Stimulated activated CD4-positive, alpha-beta T cell treated with anti-CD3 and anti-CD28 coated beads, Interleukin-4, amount 100 ng/mL, for 24 hours (primary cell): ENCODE measurements at regions not wholly inside any gene's neighbourhood (a gene's known extent, or its start where the extent isn't known, plus 50 kb on each side); places are given as distances from the start of the nearest gene placed in this dataset.
"Not testable (repeated sequence)": the region's sequence is repeated elsewhere in the genome, so short reads cannot be mapped to it uniquely, and the experiment has no call there.

Experiments used
- DNase-seq: peaks from one replicate; pipeline ENCODE4 v3.0.0-alpha.2; 2020

DNA sequence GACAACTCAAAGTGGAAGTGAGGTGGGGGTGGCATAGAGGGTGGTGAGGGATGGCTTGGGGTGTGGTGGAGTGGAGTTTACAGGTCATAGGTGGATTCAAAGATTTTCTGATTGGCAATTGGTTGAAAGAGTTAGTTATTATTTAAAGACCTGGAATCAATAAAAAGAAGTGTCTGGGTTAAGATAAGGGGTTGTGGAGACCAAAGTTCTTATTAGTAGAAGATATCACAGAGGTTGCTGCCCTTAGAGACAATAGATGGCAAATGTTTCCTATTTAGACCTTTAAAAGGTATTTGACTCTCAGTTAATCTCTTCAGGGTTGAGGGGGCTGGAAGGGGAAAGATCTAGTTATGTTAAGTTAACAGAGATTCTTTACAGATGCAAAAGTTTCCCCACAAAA is 412.3 kb upstream of the TBL1XR1 start:
- no peak for DNase-seq

GRCh38 chr3:177610262-177610661 is 413.0 kb upstream of the TBL1XR1 start:
- no peak for DNase-seq

- DNase-seq, result no peak
Observed at GRCh38 chr3:177610686-177611633, 413.7 kb upstream of the TBL1XR1 start.

GRCh38 chr3:177611752-177612334 is 414.6 kb upstream of the TBL1XR1 start:
- DNase-seq, result no peak

- DNase-seq, result no peak
Observed at GRCh38 chr3:177613901-177614300, 416.6 kb upstream of the TBL1XR1 start.

- DNase-seq, result no peak
Observed at GRCh38 chr3:177615015-177615414, 417.7 kb upstream of the TBL1XR1 start.

- no peak for DNase-seq
Observed at GRCh38 chr3:177618873-177619733, 421.8 kb upstream of the TBL1XR1 start.

- DNase-seq, result no peak
Observed at GRCh38 chr3:177620073-177620472, 422.8 kb upstream of the TBL1XR1 start.

DNA sequence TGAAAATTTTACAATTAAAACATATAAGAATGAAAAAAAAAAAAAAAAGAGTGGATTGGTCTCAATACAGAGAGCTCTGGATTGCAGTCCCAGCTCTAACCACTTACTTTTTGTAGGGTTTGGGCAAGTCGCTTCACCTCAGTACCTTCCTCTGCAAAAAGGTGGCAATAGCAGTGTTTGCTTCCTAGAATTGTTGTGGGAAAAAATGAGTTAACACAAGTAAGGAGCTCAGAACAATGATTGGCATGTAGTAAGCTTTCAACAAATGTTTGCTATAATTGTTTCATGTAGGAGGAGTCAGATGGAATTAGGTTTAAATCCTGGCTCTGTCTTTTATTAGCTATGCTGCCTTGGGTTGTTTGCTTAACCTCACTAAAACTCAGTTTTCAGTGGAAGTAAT is 425.2 kb upstream of the TBL1XR1 start:
- DNase-seq, result no peak

DNA sequence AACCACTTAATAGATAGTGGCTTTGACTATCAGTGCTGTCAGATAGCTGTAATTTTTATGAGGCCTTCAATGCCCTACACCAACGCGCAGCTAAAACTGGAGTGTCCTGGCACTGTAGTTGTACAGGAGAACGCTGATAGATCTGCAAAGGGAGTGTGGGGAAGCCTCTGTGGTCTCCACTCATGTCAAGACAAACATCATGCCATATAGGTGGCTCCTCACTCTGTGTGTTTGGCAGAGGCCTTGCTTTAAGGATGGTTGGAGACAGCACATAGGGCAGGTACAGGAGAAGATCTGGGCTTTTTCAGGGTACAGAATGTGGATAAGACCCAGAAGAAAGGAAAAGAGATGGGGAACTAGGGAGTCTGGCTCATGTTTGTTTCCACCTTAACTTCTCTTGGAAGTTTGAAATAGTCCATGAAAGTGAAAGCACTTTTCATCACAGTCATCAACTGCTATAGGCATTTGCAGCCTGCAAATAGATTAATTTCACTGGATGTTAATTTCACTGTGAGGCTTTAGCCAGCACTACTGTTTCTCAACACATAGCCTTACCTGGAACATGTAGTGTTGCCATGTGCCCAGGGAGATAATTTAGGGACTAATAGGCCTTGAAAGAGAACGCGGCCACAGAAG is 425.8 kb upstream of the TBL1XR1 start:
- DNase-seq, result no peak

GRCh38 chr3:177624528-177625495 is 427.5 kb upstream of the TBL1XR1 start:
- peak; percentile 9 for DNase-seq

DNA sequence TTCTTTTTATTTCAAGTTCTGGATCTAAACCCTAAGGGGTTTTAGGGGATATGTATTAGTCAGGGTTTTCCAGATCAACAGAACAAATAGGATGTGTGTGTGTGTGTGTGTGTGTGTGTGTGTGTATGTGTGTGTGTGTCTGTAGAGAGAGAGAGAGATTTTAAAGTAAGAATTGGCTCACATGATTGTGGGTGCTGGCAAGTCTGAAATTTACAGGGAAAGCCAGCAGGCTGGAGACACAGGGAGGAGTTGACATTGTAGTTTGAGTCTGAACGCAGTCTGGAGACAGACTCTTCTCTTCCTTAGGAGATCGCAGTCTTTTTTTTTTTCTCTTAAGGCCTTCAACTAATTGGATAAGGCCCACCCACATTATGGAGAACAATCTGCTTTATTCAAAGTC is 428.8 kb upstream of the TBL1XR1 start:
- DNase-seq, result no peak

DNA sequence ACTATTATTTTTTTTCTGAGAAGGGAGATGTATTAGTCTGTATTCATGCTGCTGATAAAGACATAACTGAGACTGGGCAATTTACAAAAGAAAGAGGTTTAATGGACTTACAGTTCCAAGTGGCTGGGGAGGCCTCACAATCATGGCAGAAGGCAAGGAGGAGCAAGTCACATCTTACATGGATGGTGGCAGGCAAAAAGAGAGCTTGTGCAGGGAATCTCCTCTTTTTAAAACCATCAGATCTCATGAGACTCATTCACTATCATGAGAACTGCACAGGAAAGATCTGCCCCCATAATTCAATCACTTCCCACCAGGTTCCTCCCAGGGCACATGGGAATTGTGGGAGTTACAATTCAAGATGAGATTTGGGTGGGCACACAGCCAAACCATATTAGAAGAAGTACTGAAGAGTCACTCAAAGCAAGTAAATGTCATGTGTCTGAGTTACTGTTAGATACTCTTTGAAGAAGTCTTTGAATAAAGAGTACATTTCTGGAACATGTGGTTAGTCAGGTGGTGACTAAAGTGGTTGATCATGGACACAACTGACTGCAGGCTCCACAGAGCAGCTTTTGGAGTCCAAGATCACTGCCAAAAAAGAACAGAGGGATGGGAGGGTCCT is 430.9 kb upstream of the TBL1XR1 start:
- not testable (repeated sequence) for DNase-seq

DNA sequence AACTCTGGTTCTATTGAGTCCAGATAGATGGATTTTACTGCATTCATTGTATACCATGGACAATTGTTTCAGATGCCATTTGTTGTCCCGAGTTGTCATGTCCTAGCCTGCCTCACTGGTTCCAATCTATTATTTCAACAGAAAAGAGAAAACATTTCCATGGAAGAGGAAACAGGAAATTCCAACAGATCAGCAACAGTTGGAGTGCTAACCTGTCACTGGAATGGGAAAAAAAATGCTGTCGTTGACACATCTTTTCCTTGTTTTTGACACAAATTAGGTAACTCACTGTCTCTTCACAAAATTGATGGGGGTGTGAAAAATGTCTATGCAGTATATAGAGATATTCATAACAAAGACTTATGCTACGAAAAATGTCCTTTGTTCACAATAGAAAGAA is 432.0 kb upstream of the TBL1XR1 start:
- DNase-seq, result no peak

GRCh38 chr3:177633671-177634207 is 436.5 kb upstream of the TBL1XR1 start:
- no peak for DNase-seq

DNA sequence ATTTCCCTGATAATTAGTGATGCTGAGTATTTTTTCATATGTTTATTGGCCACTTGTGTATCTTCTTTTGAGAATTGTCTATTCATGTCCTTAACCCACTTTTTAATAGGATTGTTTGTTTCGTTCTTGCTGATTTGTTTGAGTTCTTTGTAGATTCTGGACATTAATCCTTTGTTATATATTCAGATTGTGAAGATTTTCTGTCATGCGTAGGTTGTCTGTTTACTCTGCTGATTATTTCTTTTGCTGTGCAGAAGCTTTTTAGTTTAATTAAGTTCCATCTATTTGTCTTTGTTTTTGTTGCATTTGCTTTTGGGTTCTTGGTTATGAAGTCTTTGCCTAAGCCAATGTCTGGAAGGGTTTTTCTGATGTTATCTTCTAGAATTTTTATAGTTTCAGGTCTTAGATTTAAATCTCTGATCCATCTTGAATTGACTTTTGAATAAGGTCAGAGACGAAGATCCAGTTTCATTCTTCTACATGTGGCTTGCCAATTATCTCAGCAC is 438.4 kb upstream of the TBL1XR1 start:
- DNase-seq, result not testable (repeated sequence)

GRCh38 chr3:177640319-177640965 is 443.2 kb upstream of the TBL1XR1 start:
- no peak for DNase-seq

DNA sequence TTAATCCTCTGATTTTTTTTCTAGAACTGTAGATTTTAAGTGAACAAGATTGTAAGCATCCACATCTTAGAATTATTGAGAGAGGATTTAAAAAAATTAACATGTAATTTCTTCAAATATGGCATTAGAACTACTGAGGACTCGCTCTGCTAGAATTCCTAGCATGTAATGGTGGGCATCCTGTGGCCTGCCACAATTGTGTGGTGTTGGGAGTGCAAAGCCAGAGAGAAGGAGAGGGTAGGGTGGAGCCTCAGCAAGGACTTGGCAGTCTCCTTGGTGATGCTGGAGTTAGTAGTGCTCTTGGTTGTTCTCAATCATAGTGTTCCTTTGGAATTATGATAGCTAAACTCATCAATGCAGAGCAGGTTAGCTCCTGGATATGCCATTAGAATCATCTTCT is 443.9 kb upstream of the TBL1XR1 start:
- DNase-seq, result no peak

- no peak for DNase-seq
Observed at GRCh38 chr3:177642042-177642803, 444.9 kb upstream of the TBL1XR1 start.

DNA sequence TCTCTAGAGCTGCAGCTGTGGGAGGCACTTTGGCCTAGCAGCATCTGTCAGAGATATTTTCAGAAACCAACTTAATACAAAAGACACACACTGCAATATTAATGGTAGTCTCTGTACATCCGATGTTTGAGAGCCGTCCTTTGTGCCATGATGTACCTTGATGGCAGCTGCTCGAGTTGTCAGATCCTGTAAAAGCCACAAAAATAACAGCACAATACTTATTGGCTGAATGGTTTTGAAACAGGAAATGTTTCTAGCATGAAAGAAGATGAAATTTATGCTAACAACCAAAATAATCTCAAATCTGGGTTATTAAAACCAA is 445.5 kb upstream of the TBL1XR1 start:
- DNase-seq, result no peak
